Liver (tissue), 8 donors: ENCODE measurements at regions not wholly inside any gene's neighbourhood (a gene's known extent, or its start where the extent isn't known, plus 50 kb on each side); places are given as distances from the start of the nearest gene placed in this dataset.

Source experiments
- DNase-seq: peaks from one replicate; pipeline ENCODE4 v3.0.0-alpha.2; 2017; ENCODE audit warnings: low spot score
- H3K27ac ChIP-seq, 2 donors: one replicate each; pipeline ENCODE4 v1.7.0; 2013; ENCODE audit warnings: inconsistent platforms in 2 of 2, low read length in 2 of 2, control low read depth in 1 of 2, low read depth in 1 of 2, mild to moderate bottlenecking in 1 of 2
- H3K27me3 ChIP-seq, 4 donors: one replicate each; pipeline versions ENCODE4 v1.6.1 to v1.7.0; 2013; ENCODE audit warnings: low read length in 3 of 4, inconsistent platforms in 1 of 4, mild to moderate bottlenecking in 1 of 4, moderate library complexity in 1 of 4; ENCODE audit not compliant: control insufficient read depth in 4 of 4, insufficient read depth in 4 of 4
- H3K36me3 ChIP-seq, 4 donors: one replicate each; pipeline versions ENCODE4 v1.6.1 to v1.7.0; 2013; ENCODE audit warnings: low read length in 3 of 4, mild to moderate bottlenecking in 3 of 4, low read depth in 1 of 4, moderate library complexity in 1 of 4; ENCODE audit not compliant: control insufficient read depth in 4 of 4, insufficient read depth in 3 of 4
- H3K4me1 ChIP-seq, 4 donors: one replicate each; pipeline versions ENCODE4 v1.6.1 to v1.7.0; 2013; ENCODE audit warnings: low read length in 3 of 4, mild to moderate bottlenecking in 3 of 4, moderate library complexity in 1 of 4; ENCODE audit not compliant: control insufficient read depth in 4 of 4, insufficient read depth in 4 of 4
- H3K4me3 ChIP-seq, 3 donors: one replicate each; pipeline versions ENCODE4 v1.6.1 to v1.7.0; 2013; ENCODE audit warnings: low read length in 3 of 3, control low read depth in 1 of 3, low read depth in 1 of 3, mild to moderate bottlenecking in 1 of 3
- H3K9ac ChIP-seq, 2 donors: one replicate each; pipeline ENCODE4 v1.7.0; 2013; ENCODE audit warnings: low read length in 2 of 2, mild to moderate bottlenecking in 2 of 2, moderate library complexity in 2 of 2, control low read depth in 1 of 2, low read depth in 1 of 2
- H3K9me3 ChIP-seq, 4 donors: one replicate each; pipeline versions ENCODE4 v1.6.1 to v1.7.0; 2013; ENCODE audit warnings: low read length in 3 of 4; ENCODE audit not compliant: control insufficient read depth in 4 of 4
- EGR1 ChIP-seq, 2 donors: IDR thresholded peaks; 2 replicates each; pipeline ENCODE4 v1.6.1; 2016 to 2018; ENCODE audit warnings: antibody characterized with exemption in 2 of 2, low read depth in 2 of 2
- FOXA1 ChIP-seq: IDR thresholded peaks from 2 replicates; pipeline ENCODE4 v1.6.1; 2016; ENCODE audit warnings: antibody characterized with exemption
- FOXA2 ChIP-seq: IDR thresholded peaks from 2 replicates; pipeline ENCODE4 v1.6.1; 2016; ENCODE audit warnings: antibody characterized with exemption
- GABPA ChIP-seq, 2 donors: IDR thresholded peaks in 1 of 2; conservative IDR thresholded peaks in 1 of 2; 2 replicates each; pipeline ENCODE4 v1.6.1; 2016; ENCODE audit warnings: antibody characterized with exemption in 2 of 2, mild to moderate bottlenecking in 1 of 2, moderate library complexity in 1 of 2
- HNF4A ChIP-seq, 2 donors: conservative IDR thresholded peaks; 2 replicates each; pipeline ENCODE4 v1.6.1; 2016; ENCODE audit warnings: antibody characterized with exemption in 2 of 2, mild to moderate bottlenecking in 2 of 2
- HNF4G ChIP-seq: IDR thresholded peaks from 2 replicates; pipeline ENCODE4 v1.6.1; 2016; ENCODE audit warnings: antibody characterized with exemption
- JUND ChIP-seq, 2 donors: IDR thresholded peaks; 2 replicates each; pipeline ENCODE4 v1.6.1; 2016; ENCODE audit warnings: antibody characterized with exemption in 2 of 2
- NR2F2 ChIP-seq: IDR thresholded peaks from 2 replicates; pipeline ENCODE4 v1.6.1; 2016; ENCODE audit warnings: antibody characterized with exemption
- RAD21 ChIP-seq, 2 donors: IDR thresholded peaks; 2 replicates each; pipeline ENCODE4 v1.6.1; 2016; ENCODE audit warnings: antibody characterized with exemption in 2 of 2, mild to moderate bottlenecking in 2 of 2
- RXRA ChIP-seq, 2 donors: IDR thresholded peaks; 2 replicates each; pipeline ENCODE4 v1.6.1; 2017 to 2018; ENCODE audit warnings: antibody characterized with exemption in 2 of 2, mild to moderate bottlenecking in 1 of 2
- SP1 ChIP-seq: IDR thresholded peaks from 2 replicates; pipeline ENCODE4 v1.6.1; 2018; ENCODE audit warnings: antibody characterized with exemption, mild to moderate bottlenecking
- TAF1 ChIP-seq: conservative IDR thresholded peaks from 2 replicates; pipeline ENCODE4 v1.6.1; 2016; ENCODE audit warnings: antibody characterized with exemption, mild to moderate bottlenecking
- YY1 ChIP-seq: IDR thresholded peaks from 2 replicates; pipeline ENCODE4 v1.6.1; 2016; ENCODE audit warnings: antibody characterized with exemption, mild to moderate bottlenecking
- WGBS: extraction: QIAGEN DNeasy Blood & Tissue Kit; methylation state at CpG from one replicate; pipeline ENCODE4 v1.1.7; 2013; 5-methylcytosine and 5-hydroxymethylcytosine counted together
- TF ChIP-seq, protein P1 (sequence below): IDR thresholded peaks from 2 replicates; pipeline ENCODE4 v1.6.1; 2016; ENCODE audit warnings: antibody characterized with exemption
- TF ChIP-seq, protein P2 (sequence below): IDR thresholded peaks from 2 replicates; pipeline ENCODE4 v1.6.1; 2016; ENCODE audit warnings: antibody characterized with exemption, mild to moderate bottlenecking
- TF ChIP-seq, protein P3 (sequence below): IDR thresholded peaks from 2 replicates; pipeline ENCODE4 v1.6.1; 2016; ENCODE audit warnings: antibody characterized with exemption
- TF ChIP-seq, protein P4 (sequence below): IDR thresholded peaks from 2 replicates; pipeline ENCODE4 v1.6.1; 2016; ENCODE audit warnings: antibody characterized with exemption
- TF ChIP-seq, protein P5 (sequence below): fragments of 150-350 bp; IDR thresholded peaks from 2 replicates; pipeline ENCODE4 v1.5.1; 2017; ENCODE audit warnings: improper control_type of control experiment, low read depth, low read length; ENCODE audit not compliant: missing input control
- donor health status: healthy.
- donor health status: healthy.
- donor health status: healthy.
- donor health status: healthy.
- donor health status: healthy.

DNA sequence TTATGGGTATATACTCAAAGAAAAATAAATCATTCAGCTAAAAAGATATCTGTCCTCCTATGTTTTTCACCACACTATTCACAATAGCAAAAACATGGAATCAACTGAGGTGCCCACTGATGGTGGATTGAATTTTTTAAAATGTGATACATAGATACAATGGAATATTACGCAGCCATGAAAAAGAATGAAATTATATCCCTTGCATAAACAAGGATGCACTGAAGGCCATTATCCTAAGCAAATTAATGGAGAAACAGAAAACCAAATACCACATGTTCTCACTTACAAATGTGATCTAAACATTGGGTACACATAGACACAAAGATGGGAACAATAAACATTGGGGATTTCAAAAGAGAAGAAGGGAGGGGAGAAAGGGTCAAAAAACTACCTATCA is 964.2 kb upstream of the IGFBP7 start:
- no peak overlapping the region for H3K27ac ChIP-seq
- 94% methylated on average over 1 of the region's 1 CpG for WGBS
- no peak overlapping the region for H3K9ac ChIP-seq
- peaks cover 0 to 5% (median 0%) of the 10 kb centered on the region in 4 donors for H3K27me3 ChIP-seq
- DNase-seq, result no peak
- H3K4me3 ChIP-seq, result no peak overlapping the region
- H3K9me3 ChIP-seq, result no peaks in the 10 kb centered on the region
- no peak for TF ChIP-seq HNF4A (conservative IDR thresholded peaks at IDR 0.05)
- TF ChIP-seq, protein P1, sequence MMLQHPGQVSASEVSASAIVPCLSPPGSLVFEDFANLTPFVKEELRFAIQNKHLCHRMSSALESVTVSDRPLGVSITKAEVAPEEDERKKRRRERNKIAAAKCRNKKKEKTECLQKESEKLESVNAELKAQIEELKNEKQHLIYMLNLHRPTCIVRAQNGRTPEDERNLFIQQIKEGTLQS, result no peak
- TF ChIP-seq FOXA2, result no peak
- TF ChIP-seq HNF4G, result no peak
- TF ChIP-seq, protein P2, sequence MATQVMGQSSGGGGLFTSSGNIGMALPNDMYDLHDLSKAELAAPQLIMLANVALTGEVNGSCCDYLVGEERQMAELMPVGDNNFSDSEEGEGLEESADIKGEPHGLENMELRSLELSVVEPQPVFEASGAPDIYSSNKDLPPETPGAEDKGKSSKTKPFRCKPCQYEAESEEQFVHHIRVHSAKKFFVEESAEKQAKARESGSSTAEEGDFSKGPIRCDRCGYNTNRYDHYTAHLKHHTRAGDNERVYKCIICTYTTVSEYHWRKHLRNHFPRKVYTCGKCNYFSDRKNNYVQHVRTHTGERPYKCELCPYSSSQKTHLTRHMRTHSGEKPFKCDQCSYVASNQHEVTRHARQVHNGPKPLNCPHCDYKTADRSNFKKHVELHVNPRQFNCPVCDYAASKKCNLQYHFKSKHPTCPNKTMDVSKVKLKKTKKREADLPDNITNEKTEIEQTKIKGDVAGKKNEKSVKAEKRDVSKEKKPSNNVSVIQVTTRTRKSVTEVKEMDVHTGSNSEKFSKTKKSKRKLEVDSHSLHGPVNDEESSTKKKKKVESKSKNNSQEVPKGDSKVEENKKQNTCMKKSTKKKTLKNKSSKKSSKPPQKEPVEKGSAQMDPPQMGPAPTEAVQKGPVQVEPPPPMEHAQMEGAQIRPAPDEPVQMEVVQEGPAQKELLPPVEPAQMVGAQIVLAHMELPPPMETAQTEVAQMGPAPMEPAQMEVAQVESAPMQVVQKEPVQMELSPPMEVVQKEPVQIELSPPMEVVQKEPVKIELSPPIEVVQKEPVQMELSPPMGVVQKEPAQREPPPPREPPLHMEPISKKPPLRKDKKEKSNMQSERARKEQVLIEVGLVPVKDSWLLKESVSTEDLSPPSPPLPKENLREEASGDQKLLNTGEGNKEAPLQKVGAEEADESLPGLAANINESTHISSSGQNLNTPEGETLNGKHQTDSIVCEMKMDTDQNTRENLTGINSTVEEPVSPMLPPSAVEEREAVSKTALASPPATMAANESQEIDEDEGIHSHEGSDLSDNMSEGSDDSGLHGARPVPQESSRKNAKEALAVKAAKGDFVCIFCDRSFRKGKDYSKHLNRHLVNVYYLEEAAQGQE, result no peak
- no peak for TF ChIP-seq NR2F2
- TF ChIP-seq YY1, result no peak
- TF ChIP-seq, protein P3, sequence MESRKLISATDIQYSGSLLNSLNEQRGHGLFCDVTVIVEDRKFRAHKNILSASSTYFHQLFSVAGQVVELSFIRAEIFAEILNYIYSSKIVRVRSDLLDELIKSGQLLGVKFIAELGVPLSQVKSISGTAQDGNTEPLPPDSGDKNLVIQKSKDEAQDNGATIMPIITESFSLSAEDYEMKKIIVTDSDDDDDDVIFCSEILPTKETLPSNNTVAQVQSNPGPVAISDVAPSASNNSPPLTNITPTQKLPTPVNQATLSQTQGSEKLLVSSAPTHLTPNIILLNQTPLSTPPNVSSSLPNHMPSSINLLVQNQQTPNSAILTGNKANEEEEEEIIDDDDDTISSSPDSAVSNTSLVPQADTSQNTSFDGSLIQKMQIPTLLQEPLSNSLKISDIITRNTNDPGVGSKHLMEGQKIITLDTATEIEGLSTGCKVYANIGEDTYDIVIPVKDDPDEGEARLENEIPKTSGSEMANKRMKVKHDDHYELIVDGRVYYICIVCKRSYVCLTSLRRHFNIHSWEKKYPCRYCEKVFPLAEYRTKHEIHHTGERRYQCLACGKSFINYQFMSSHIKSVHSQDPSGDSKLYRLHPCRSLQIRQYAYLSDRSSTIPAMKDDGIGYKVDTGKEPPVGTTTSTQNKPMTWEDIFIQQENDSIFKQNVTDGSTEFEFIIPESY, result no peak
- TF ChIP-seq FOXA1, result no peak
- TF ChIP-seq RAD21 (IDR thresholded peaks at IDR 0.05), result no peak
- no peak for TF ChIP-seq GABPA (IDR thresholded peaks at IDR 0.05 in 1 of 2, conservative IDR thresholded peaks at IDR 0.05 in 1 of 2)
- TF ChIP-seq RXRA (IDR thresholded peaks at IDR 0.05), result no peak
- TF ChIP-seq SP1, result no peak
- TF ChIP-seq EGR1 (IDR thresholded peaks at IDR 0.05; ENCODE audit: low read depth in 2 of 2), result no peak
- TF ChIP-seq, protein P4, sequence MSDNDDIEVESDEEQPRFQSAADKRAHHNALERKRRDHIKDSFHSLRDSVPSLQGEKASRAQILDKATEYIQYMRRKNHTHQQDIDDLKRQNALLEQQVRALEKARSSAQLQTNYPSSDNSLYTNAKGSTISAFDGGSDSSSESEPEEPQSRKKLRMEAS, result no peak
- TF ChIP-seq TAF1, result no peak
- no peak for TF ChIP-seq JUND (IDR thresholded peaks at IDR 0.05)
- TF ChIP-seq, protein P5, sequence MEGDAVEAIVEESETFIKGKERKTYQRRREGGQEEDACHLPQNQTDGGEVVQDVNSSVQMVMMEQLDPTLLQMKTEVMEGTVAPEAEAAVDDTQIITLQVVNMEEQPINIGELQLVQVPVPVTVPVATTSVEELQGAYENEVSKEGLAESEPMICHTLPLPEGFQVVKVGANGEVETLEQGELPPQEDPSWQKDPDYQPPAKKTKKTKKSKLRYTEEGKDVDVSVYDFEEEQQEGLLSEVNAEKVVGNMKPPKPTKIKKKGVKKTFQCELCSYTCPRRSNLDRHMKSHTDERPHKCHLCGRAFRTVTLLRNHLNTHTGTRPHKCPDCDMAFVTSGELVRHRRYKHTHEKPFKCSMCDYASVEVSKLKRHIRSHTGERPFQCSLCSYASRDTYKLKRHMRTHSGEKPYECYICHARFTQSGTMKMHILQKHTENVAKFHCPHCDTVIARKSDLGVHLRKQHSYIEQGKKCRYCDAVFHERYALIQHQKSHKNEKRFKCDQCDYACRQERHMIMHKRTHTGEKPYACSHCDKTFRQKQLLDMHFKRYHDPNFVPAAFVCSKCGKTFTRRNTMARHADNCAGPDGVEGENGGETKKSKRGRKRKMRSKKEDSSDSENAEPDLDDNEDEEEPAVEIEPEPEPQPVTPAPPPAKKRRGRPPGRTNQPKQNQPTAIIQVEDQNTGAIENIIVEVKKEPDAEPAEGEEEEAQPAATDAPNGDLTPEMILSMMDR, result no peak
- no peaks in the 10 kb centered on the region for H3K4me1 ChIP-seq
- H3K36me3 ChIP-seq, result peaks cover 0 to 2% (median 0%) of the 10 kb centered on the region in 4 donors
